Karpas-422 (cell line): ENCODE measurements at regions not wholly inside any gene's neighbourhood (a gene's known extent, or its start where the extent isn't known, plus 50 kb on each side); places are given as distances from the start of the nearest gene placed in this dataset.

Experiments used
- DNase-seq: peaks from one replicate; pipeline ENCODE4 v3.0.0-alpha.2; 2015
- H2AFZ ChIP-seq: fragments of 200-600 bp; sonication (generic); 2 replicates; pipeline ENCODE4 v1.6.1; 2014; ENCODE audit warnings: antibody characterized with exemption, low read length, mixed read lengths
- H3K27ac ChIP-seq: fragments of 200-600 bp; sonication (generic); 2 replicates; pipeline ENCODE4 v1.5.1; 2014; ENCODE audit warnings: mild to moderate bottlenecking, low read length, moderate library complexity
- H3K27me3 ChIP-seq: fragments of 200-600 bp; sonication (generic); 2 replicates; pipeline ENCODE4 v1.6.1; 2014; ENCODE audit warnings: low read length, mixed read lengths
- H3K36me3 ChIP-seq: fragments of 200-600 bp; sonication (generic); 2 replicates; pipeline ENCODE4 v1.6.1; 2014; ENCODE audit warnings: low read length, mixed read lengths; ENCODE audit not compliant: insufficient read depth
- H3K4me1 ChIP-seq: fragments of 200-600 bp; sonication (generic); 2 replicates; pipeline ENCODE4 v1.6.1; 2014; ENCODE audit warnings: mild to moderate bottlenecking, low read length, mixed read lengths
- H3K4me2 ChIP-seq: fragments of 200-600 bp; sonication (generic); 2 replicates; pipeline ENCODE4 v1.6.1; 2014; ENCODE audit warnings: low read length, low read depth, mild to moderate bottlenecking; ENCODE audit not compliant: poor library complexity, severe bottlenecking
- H3K4me3 ChIP-seq: fragments of 200-600 bp; sonication (generic); 2 replicates; pipeline ENCODE4 v1.5.1; 2014; ENCODE audit warnings: mild to moderate bottlenecking, antibody characterized with exemption, low read length, mixed read lengths
- H3K79me2 ChIP-seq: fragments of 200-600 bp; sonication (generic); 2 replicates; pipeline ENCODE4 v1.6.1; 2014; ENCODE audit warnings: mild to moderate bottlenecking, low read length, mixed read lengths
- H3K9ac ChIP-seq: fragments of 200-600 bp; sonication (generic); 2 replicates; pipeline ENCODE4 v1.6.0; 2014; ENCODE audit warnings: low read length
- H3K9me2 ChIP-seq: fragments of 200-600 bp; sonication (generic), shearing (Covaris generic); replicated peaks from 2 replicates; pipeline ENCODE4 v1.6.0; 2014; ENCODE audit warnings: mild to moderate bottlenecking, low read length, moderate library complexity; ENCODE audit not compliant: insufficient read depth
- H3K9me3 ChIP-seq: fragments of 300-700, 200-600 bp; sonication (generic); 2 replicates; pipeline ENCODE4 v1.6.1; 2014; ENCODE audit warnings: low read length, mixed read lengths
- H4K20me1 ChIP-seq: fragments of 200-600 bp; sonication (generic); 2 replicates; pipeline ENCODE4 v1.6.1; 2014; ENCODE audit warnings: mild to moderate bottlenecking, antibody characterized with exemption, low read length, low read depth; ENCODE audit not compliant: insufficient read depth

GRCh38 chr11:22920939-22921565 is 60.8 kb upstream of the CCDC179 start:
- DNase-seq = peak; percentile 73
- H3K9me2 ChIP-seq = no peaks in the 10 kb centered on the region
- H3K27ac ChIP-seq = no peak overlapping the region
- H3K79me2 ChIP-seq = no peaks in the 10 kb centered on the region
- H3K36me3 ChIP-seq = no peaks in the 10 kb centered on the region
- no peaks in the 10 kb centered on the region for H3K9me3 ChIP-seq
- H3K27me3 ChIP-seq = no peaks in the 10 kb centered on the region
- no peaks in the 10 kb centered on the region for H3K4me1 ChIP-seq
- H3K9ac ChIP-seq = no peak overlapping the region
- H2AFZ ChIP-seq = no peak overlapping the region
- H4K20me1 ChIP-seq = no peaks in the 10 kb centered on the region
- H3K4me2 ChIP-seq = no peak overlapping the region
- H3K4me3 ChIP-seq = no peak overlapping the region

GRCh38 chr11:22922672-22923071 is 62.4 kb upstream of the CCDC179 start:
- no peak overlapping the region for H2AFZ ChIP-seq
- H3K4me1 ChIP-seq = no peaks in the 10 kb centered on the region
- no peaks in the 10 kb centered on the region for H4K20me1 ChIP-seq
- no peak overlapping the region for H3K27ac ChIP-seq
- H3K4me2 ChIP-seq = no peak overlapping the region
- no peaks in the 10 kb centered on the region for H3K27me3 ChIP-seq
- H3K9me2 ChIP-seq = no peaks in the 10 kb centered on the region
- no peaks in the 10 kb centered on the region for H3K36me3 ChIP-seq
- H3K9ac ChIP-seq = no peak overlapping the region
- H3K79me2 ChIP-seq = no peaks in the 10 kb centered on the region
- no peak overlapping the region for H3K4me3 ChIP-seq
- DNase-seq = no peak
- no peaks in the 10 kb centered on the region for H3K9me3 ChIP-seq

GRCh38 chr11:22923561-22923960 is 63.3 kb upstream of the CCDC179 start:
- Histone ChIP-seq H3K27me3 (no peaks in the 10 kb centered on the region), H3K4me1 (no peaks in the 10 kb centered on the region), H4K20me1 (no peaks in the 10 kb centered on the region), H3K9me2 (no peaks in the 10 kb centered on the region), H3K9ac (no peak overlapping the region), H3K27ac (no peak overlapping the region), H3K4me3 (no peak overlapping the region), H2AFZ (no peak overlapping the region), H3K79me2 (no peaks in the 10 kb centered on the region), H3K36me3 (no peaks in the 10 kb centered on the region), H3K9me3 (no peaks in the 10 kb centered on the region), H3K4me2 (no peak overlapping the region)
- no peak for DNase-seq

- Histone ChIP-seq H2AFZ (no peak overlapping the region), H3K36me3 (no peaks in the 10 kb centered on the region), H3K27ac (no peak overlapping the region), H3K9ac (no peak overlapping the region), H3K9me3 (peaks cover 2% of the 10 kb centered on the region; the same call in 1 of the 2 replicates), H3K4me2 (no peak overlapping the region), H3K9me2 (no peaks in the 10 kb centered on the region), H4K20me1 (no peaks in the 10 kb centered on the region), H3K79me2 (no peaks in the 10 kb centered on the region), H3K27me3 (no peaks in the 10 kb centered on the region), H3K4me3 (no peak overlapping the region), H3K4me1 (no peaks in the 10 kb centered on the region)
- DNase-seq = no peak
These were observed 66.1 kb upstream of the CCDC179 start for GRCh38 chr11:22926341-22926740.

- Histone ChIP-seq H3K9me3 (peaks cover 3% of the 10 kb centered on the region; the same call in 1 of the 2 replicates), H2AFZ (no peak overlapping the region)
These were observed 67.5 kb upstream of the CCDC179 start for GRCh38 chr11:22927793-22928192.

GRCh38 chr11:22928207-22928917 is 68.1 kb upstream of the CCDC179 start:
- H3K9me2 ChIP-seq = no peaks in the 10 kb centered on the region
- H3K79me2 ChIP-seq = no peaks in the 10 kb centered on the region
- H3K9ac ChIP-seq = no peak overlapping the region
- no peaks in the 10 kb centered on the region for H3K4me1 ChIP-seq
- H4K20me1 ChIP-seq = no peaks in the 10 kb centered on the region
- no peak overlapping the region for H2AFZ ChIP-seq
- no peaks in the 10 kb centered on the region for H3K27me3 ChIP-seq
- no peak overlapping the region for H3K4me2 ChIP-seq
- H3K9me3 ChIP-seq = peaks cover 3% of the 10 kb centered on the region; the same call in 1 of the 2 replicates
- DNase-seq = no peak
- no peak overlapping the region for H3K27ac ChIP-seq
- no peak overlapping the region for H3K4me3 ChIP-seq
- no peaks in the 10 kb centered on the region for H3K36me3 ChIP-seq

More at GRCh38 chr11:22927793-22928192, 67.5 kb upstream of the CCDC179 start:
- no peaks in the 10 kb centered on the region for H3K36me3 ChIP-seq
- H3K79me2 ChIP-seq = no peaks in the 10 kb centered on the region
- no peaks in the 10 kb centered on the region for H3K9me2 ChIP-seq
- H3K4me1 ChIP-seq = no peaks in the 10 kb centered on the region
- H4K20me1 ChIP-seq = no peaks in the 10 kb centered on the region
- DNase-seq = no peak
- no peaks in the 10 kb centered on the region for H3K27me3 ChIP-seq
- no peak overlapping the region for H3K9ac ChIP-seq
- no peak overlapping the region for H3K4me3 ChIP-seq
- no peak overlapping the region for H3K4me2 ChIP-seq
- H3K27ac ChIP-seq = no peak overlapping the region

- no peak overlapping the region for H3K4me2 ChIP-seq
- H3K4me1 ChIP-seq = no peaks in the 10 kb centered on the region
- H3K9me3 ChIP-seq = peaks cover 3% of the 10 kb centered on the region; the same call in 1 of the 2 replicates
- H3K79me2 ChIP-seq = no peaks in the 10 kb centered on the region
- H4K20me1 ChIP-seq = no peaks in the 10 kb centered on the region
- H3K4me3 ChIP-seq = no peak overlapping the region
- no peak overlapping the region for H3K9ac ChIP-seq
- H3K27ac ChIP-seq = no peak overlapping the region
- no peaks in the 10 kb centered on the region for H3K9me2 ChIP-seq
- no peaks in the 10 kb centered on the region for H3K36me3 ChIP-seq
- H3K27me3 ChIP-seq = no peaks in the 10 kb centered on the region
- DNase-seq = no peak
- no peak overlapping the region for H2AFZ ChIP-seq
These were observed 70.7 kb upstream of the CCDC179 start for GRCh38 chr11:22930816-22931594.

- no peak overlapping the region for H3K4me2 ChIP-seq
- H3K27me3 ChIP-seq = no peaks in the 10 kb centered on the region
- H3K9ac ChIP-seq = no peak overlapping the region
- no peak for DNase-seq
- H2AFZ ChIP-seq = no peak overlapping the region
- no peaks in the 10 kb centered on the region for H3K36me3 ChIP-seq
- H3K9me3 ChIP-seq = peaks cover 6% of the 10 kb centered on the region
- no peaks in the 10 kb centered on the region for H3K4me1 ChIP-seq
- H3K9me2 ChIP-seq = no peaks in the 10 kb centered on the region
- H3K79me2 ChIP-seq = no peaks in the 10 kb centered on the region
- H3K27ac ChIP-seq = no peak overlapping the region
- H4K20me1 ChIP-seq = no peaks in the 10 kb centered on the region
- no peak overlapping the region for H3K4me3 ChIP-seq
These were observed 78.4 kb upstream of the CCDC179 start for GRCh38 chr11:22938691-22939090.
